Astrocyte of the cerebellum (primary cell): ENCODE measurements at regions not wholly inside any gene's neighbourhood (a gene's known extent, or its start where the extent isn't known, plus 50 kb on each side); places are given as distances from the start of the nearest gene placed in this dataset.
"Not testable (repeated sequence)": the region's sequence is repeated elsewhere in the genome, so short reads cannot be mapped to it uniquely, and the experiment has no call there.

Source experiments
- DNase-seq: peaks from one replicate; pipeline ENCODE4 v3.0.0-alpha.2; 2011; ENCODE audit warnings: low read depth
- H3K4me3 ChIP-seq: 2 replicates; pipeline ENCODE4 v1.5.1; 2011; ENCODE audit warnings: mild to moderate bottlenecking, low read depth, low read length, moderate library complexity
- CTCF ChIP-seq: IDR thresholded peaks from 2 replicates; pipeline ENCODE4 v1.5.1; 2012; ENCODE audit warnings: low read length, low read depth, moderate library complexity, mild to moderate bottlenecking; ENCODE audit errors: missing control alignments
- in situ Hi-C: cut with HindIII; loops from 2 replicates; pipeline ENCODE4 v1.10.0; 2017; ENCODE audit warnings: low sequenced_read_pairs

- in situ Hi-C loops, result loop anchor here (25.0 kb wide), 1 partner anchor 429 kb away; no protein-coding TSS in a partner anchor
- H3K4me3 ChIP-seq, result no peak overlapping the region
- no peak for TF ChIP-seq CTCF
- no peak for DNase-seq
Observed at GRCh38 chr10:5291501-5292195, 73.1 kb upstream of the UCN3 start.

GRCh38 chr10:5292196-5292735 is 72.5 kb upstream of the UCN3 start:
- no peak for DNase-seq
- no peak for TF ChIP-seq CTCF
- H3K4me3 ChIP-seq, result no peak overlapping the region
- in situ Hi-C loops, result loop anchor here (25.0 kb wide), 1 partner anchor 430 kb away; no protein-coding TSS in a partner anchor

- not testable (repeated sequence) for DNase-seq, H3K4me3 ChIP-seq
- in situ Hi-C loops, result loop anchor here (25.0 kb wide), 1 partner anchor 431 kb away; no protein-coding TSS in a partner anchor
Observed at GRCh38 chr10:5292970-5293369, 71.8 kb upstream of the UCN3 start.

- H3K4me3 ChIP-seq, result no peak overlapping the region
- in situ Hi-C loops, result loop anchor here (25.0 kb wide), 1 partner anchor 432 kb away; no protein-coding TSS in a partner anchor
- no peak for TF ChIP-seq CTCF
- no peak for DNase-seq
Observed at GRCh38 chr10:5293691-5294550, 70.8 kb upstream of the UCN3 start.

GRCh38 chr10:5297466-5297865 is 67.3 kb upstream of the UCN3 start:
- in situ Hi-C loops, result loop anchor here (25.0 kb wide), 1 partner anchor 435 kb away; no protein-coding TSS in a partner anchor
- no peak for TF ChIP-seq CTCF
- no peak overlapping the region for H3K4me3 ChIP-seq
- no peak for DNase-seq

- no peak for TF ChIP-seq CTCF
- DNase-seq, result no peak
- in situ Hi-C loops, result loop anchor here (25.0 kb wide), 1 partner anchor 436 kb away; no protein-coding TSS in a partner anchor
- H3K4me3 ChIP-seq, result no peak overlapping the region
Observed at GRCh38 chr10:5297996-5298395, 66.8 kb upstream of the UCN3 start.

GRCh38 chr10:5299950-5300349 is 64.8 kb upstream of the UCN3 start:
- in situ Hi-C loops, result loop anchor here (25.0 kb wide), 1 partner anchor 438 kb away; no protein-coding TSS in a partner anchor
- no peak overlapping the region for H3K4me3 ChIP-seq
- no peak for TF ChIP-seq CTCF
- no peak for DNase-seq
